GM23338 (cell line): ENCODE measurements at regions not wholly inside any gene's neighbourhood (a gene's known extent, or its start where the extent isn't known, plus 50 kb on each side); places are given as distances from the start of the nearest gene placed in this dataset.
"Not testable (repeated sequence)": the region's sequence is repeated elsewhere in the genome, so short reads cannot be mapped to it uniquely, and the experiment has no call there.

ENCODE experiments used
- ATAC-seq: fragments of 200-7000 bp; cut with Tn5 transposase; 3 replicates; pipeline ENCODE4 v1.9.1; 2020
- DNase-seq: peaks from one replicate; pipeline ENCODE4 v3.0.0-alpha.2; 2015; ENCODE audit warnings: low spot score
- H2AFZ ChIP-seq: fragments of 200-600 bp; sonication (generic); 2 replicates; pipeline ENCODE4 v1.8.0; 2016; ENCODE audit warnings: antibody characterized with exemption, mild to moderate bottlenecking, moderate library complexity
- H3F3A ChIP-seq: fragments of 200-600 bp; sonication (generic); replicated peaks from 2 replicates; pipeline ENCODE4 v1.8.0; 2017; ENCODE audit warnings: antibody characterized with exemption, mixed run types, low read depth
- H3K27ac ChIP-seq: fragments of 200-600 bp; sonication (generic); 2 replicates; pipeline ENCODE4 v1.6.1; 2016; ENCODE audit warnings: low read depth
- H3K27me3 ChIP-seq: fragments of 200-600 bp; sonication (generic); 2 replicates; pipeline ENCODE4 v1.8.0; 2016; ENCODE audit warnings: mild to moderate bottlenecking, mixed run types, moderate library complexity; ENCODE audit not compliant: insufficient read depth
- H3K36me3 ChIP-seq: fragments of 200-600 bp; sonication (generic); 2 replicates; pipeline ENCODE4 v1.8.0; 2016; ENCODE audit warnings: mild to moderate bottlenecking; ENCODE audit not compliant: insufficient read depth
- H3K4me1 ChIP-seq: fragments of 200-600 bp; sonication (generic); 2 replicates; pipeline ENCODE4 v1.8.0; 2016; ENCODE audit warnings: mild to moderate bottlenecking, moderate library complexity; ENCODE audit not compliant: insufficient read depth
- H3K4me2 ChIP-seq: fragments of 200-600 bp; sonication (generic); 2 replicates; pipeline ENCODE4 v1.7.1; 2017; ENCODE audit warnings: mixed run types
- H3K4me3 ChIP-seq: fragments of 200-600 bp; sonication (generic); 2 replicates; pipeline ENCODE4 v1.6.1; 2016; ENCODE audit warnings: mixed run types
- H3K79me2 ChIP-seq: fragments of 200-600 bp; sonication (generic); replicated peaks from 2 replicates; pipeline ENCODE4 v1.8.0; 2017; ENCODE audit warnings: mild to moderate bottlenecking; ENCODE audit not compliant: insufficient read depth
- H3K9me2 ChIP-seq: fragments of 200-600 bp; sonication (generic); 2 replicates; pipeline ENCODE4 v1.8.0; 2017; ENCODE audit not compliant: insufficient read depth
- H4K20me1 ChIP-seq: fragments of 200-600 bp; sonication (generic); replicated peaks from 2 replicates; pipeline ENCODE4 v1.8.0; 2017; ENCODE audit warnings: mild to moderate bottlenecking; ENCODE audit not compliant: insufficient read depth
- H3K27ac Mint-ChIP-seq: 2 replicates; pipeline ENCODE4 v1.8.0; 2020; ENCODE audit warnings: inconsistent platforms, mild to moderate bottlenecking, moderate library complexity, mixed read lengths
- H3K27me3 Mint-ChIP-seq: 3 replicates; pipeline ENCODE4 v1.8.0; 2022; ENCODE audit warnings: low read depth, mild to moderate bottlenecking, moderate library complexity, mixed read lengths, inconsistent platforms; ENCODE audit not compliant: insufficient read depth, poor library complexity
- H3K36me3 Mint-ChIP-seq: 3 replicates; pipeline ENCODE4 v1.8.0; 2021; ENCODE audit warnings: low read depth, mild to moderate bottlenecking, inconsistent platforms, moderate library complexity, mixed read lengths
- H3K4me1 Mint-ChIP-seq: 3 replicates; pipeline ENCODE4 v1.8.0; 2020; ENCODE audit warnings: mild to moderate bottlenecking, inconsistent platforms, mixed read lengths
- H3K4me3 Mint-ChIP-seq: 3 replicates; pipeline ENCODE4 v1.8.0; 2021; ENCODE audit warnings: moderate library complexity, mild to moderate bottlenecking, inconsistent platforms, mixed read lengths
- H3K9me3 Mint-ChIP-seq: 3 replicates; pipeline ENCODE4 v1.8.0; 2020; ENCODE audit warnings: moderate library complexity, mild to moderate bottlenecking, inconsistent platforms, mixed read lengths

- DNase-seq, ATAC-seq, H3K27me3 ChIP-seq, H3K27ac Mint-ChIP-seq, H3K36me3 ChIP-seq, H3K79me2 ChIP-seq, H3K36me3 Mint-ChIP-seq, H4K20me1 ChIP-seq, H3K27ac ChIP-seq, H3K4me1 Mint-ChIP-seq, H3K4me1 ChIP-seq, H3K9me3 Mint-ChIP-seq, H3F3A ChIP-seq, H2AFZ ChIP-seq, H3K4me2 ChIP-seq, H3K4me3 Mint-ChIP-seq, H3K27me3 Mint-ChIP-seq, H3K4me3 ChIP-seq, H3K9me2 ChIP-seq: not testable (repeated sequence)
Measured at GRCh38 chr1:41965-42466, 409.5 kb downstream of the OR4F29 start.

DNA sequence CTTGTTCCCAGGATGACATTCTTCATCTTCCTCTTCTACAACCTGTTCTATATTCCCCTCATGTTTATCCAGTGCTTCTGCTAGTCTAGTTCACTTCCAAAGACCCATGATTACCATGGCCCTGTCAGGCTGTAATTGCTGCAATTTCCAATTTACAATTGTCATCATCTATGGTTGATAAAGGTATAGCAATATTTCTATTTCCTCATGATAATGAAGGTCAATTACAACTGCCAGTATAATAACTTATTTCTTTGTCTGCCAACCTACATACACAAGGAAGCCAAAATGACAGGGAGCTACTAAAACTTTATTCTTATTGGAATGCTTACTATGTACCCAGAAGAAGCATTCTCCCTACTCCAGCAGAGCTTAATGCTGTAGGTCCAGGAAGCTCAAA, 410.3 kb downstream of the OR4F29 start:
- not testable (repeated sequence) for H3K9me2 ChIP-seq, H3K4me3 Mint-ChIP-seq, ATAC-seq, H3K4me3 ChIP-seq, H4K20me1 ChIP-seq, H3K27me3 ChIP-seq, H3K27ac Mint-ChIP-seq, H3F3A ChIP-seq, H3K4me2 ChIP-seq, H3K36me3 Mint-ChIP-seq, H2AFZ ChIP-seq, H3K79me2 ChIP-seq, H3K9me3 Mint-ChIP-seq, H3K27me3 Mint-ChIP-seq, H3K36me3 ChIP-seq, H3K4me1 ChIP-seq, H3K4me1 Mint-ChIP-seq, H3K27ac ChIP-seq, DNase-seq

DNA sequence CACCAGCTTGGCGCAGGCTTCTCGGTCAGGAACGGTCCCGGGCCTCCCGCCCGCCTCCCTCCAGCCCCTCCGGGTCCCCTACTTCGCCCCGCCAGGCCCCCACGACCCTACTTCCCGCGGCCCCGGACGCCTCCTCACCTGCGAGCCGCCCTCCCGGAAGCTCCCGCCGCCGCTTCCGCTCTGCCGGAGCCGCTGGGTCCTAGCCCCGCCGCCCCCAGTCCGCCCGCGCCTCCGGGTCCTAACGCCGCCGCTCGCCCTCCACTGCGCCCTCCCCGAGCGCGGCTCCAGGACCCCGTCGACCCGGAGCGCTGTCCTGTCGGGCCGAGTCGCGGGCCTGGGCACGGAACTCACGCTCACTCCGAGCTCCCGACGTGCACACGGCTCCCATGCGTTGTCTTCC, 422.3 kb downstream of the OR4F29 start:
- H3K9me2 ChIP-seq, H4K20me1 ChIP-seq, H3K27me3 Mint-ChIP-seq, H3K36me3 ChIP-seq, H2AFZ ChIP-seq, H3K27me3 ChIP-seq, H3K79me2 ChIP-seq, H3K27ac Mint-ChIP-seq, H3K4me3 ChIP-seq, H3K4me1 ChIP-seq, H3K9me3 Mint-ChIP-seq, ATAC-seq, H3K4me2 ChIP-seq, H3K36me3 Mint-ChIP-seq, H3K27ac ChIP-seq, H3F3A ChIP-seq, H3K4me1 Mint-ChIP-seq, H3K4me3 Mint-ChIP-seq, DNase-seq: not testable (repeated sequence)

GRCh38 chr1:17298-17697, 434.2 kb downstream of the OR4F29 start:
- DNase-seq, H3K36me3 ChIP-seq, H3K27me3 ChIP-seq, H3K4me2 ChIP-seq, H3K27me3 Mint-ChIP-seq, H3K4me1 Mint-ChIP-seq, H3K4me1 ChIP-seq, H4K20me1 ChIP-seq, H3K4me3 ChIP-seq, H3K27ac Mint-ChIP-seq, H3K4me3 Mint-ChIP-seq, H2AFZ ChIP-seq, H3K9me2 ChIP-seq, H3K27ac ChIP-seq, H3K36me3 Mint-ChIP-seq, H3F3A ChIP-seq, ATAC-seq, H3K79me2 ChIP-seq, H3K9me3 Mint-ChIP-seq: not testable (repeated sequence)

DNA sequence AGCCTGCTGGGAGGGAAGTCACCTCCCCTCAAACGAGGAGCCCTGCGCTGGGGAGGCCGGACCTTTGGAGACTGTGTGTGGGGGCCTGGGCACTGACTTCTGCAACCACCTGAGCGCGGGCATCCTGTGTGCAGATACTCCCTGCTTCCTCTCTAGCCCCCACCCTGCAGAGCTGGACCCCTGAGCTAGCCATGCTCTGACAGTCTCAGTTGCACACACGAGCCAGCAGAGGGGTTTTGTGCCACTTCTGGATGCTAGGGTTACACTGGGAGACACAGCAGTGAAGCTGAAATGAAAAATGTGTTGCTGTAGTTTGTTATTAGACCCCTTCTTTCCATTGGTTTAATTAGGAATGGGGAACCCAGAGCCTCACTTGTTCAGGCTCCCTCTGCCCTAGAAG, 435.5 kb downstream of the OR4F29 start:
- not testable (repeated sequence) for H3K27ac ChIP-seq, H3K36me3 ChIP-seq, DNase-seq

More for the DNA sequence above, 435.5 kb downstream of the OR4F29 start:
- not testable (repeated sequence) for H3K4me1 Mint-ChIP-seq, H3K9me3 Mint-ChIP-seq, H2AFZ ChIP-seq, H3K27me3 Mint-ChIP-seq, H3K4me3 ChIP-seq, ATAC-seq, H3F3A ChIP-seq, H3K27me3 ChIP-seq, H4K20me1 ChIP-seq, H3K4me3 Mint-ChIP-seq, H3K9me2 ChIP-seq, H3K4me1 ChIP-seq, H3K36me3 Mint-ChIP-seq, H3K79me2 ChIP-seq, H3K4me2 ChIP-seq, H3K27ac Mint-ChIP-seq
